ENCODE measurements at regions not wholly inside any gene's neighbourhood (a gene's known extent, or its start where the extent isn't known, plus 50 kb on each side); places are given as distances from the start of the nearest gene placed in this dataset.

DNA sequence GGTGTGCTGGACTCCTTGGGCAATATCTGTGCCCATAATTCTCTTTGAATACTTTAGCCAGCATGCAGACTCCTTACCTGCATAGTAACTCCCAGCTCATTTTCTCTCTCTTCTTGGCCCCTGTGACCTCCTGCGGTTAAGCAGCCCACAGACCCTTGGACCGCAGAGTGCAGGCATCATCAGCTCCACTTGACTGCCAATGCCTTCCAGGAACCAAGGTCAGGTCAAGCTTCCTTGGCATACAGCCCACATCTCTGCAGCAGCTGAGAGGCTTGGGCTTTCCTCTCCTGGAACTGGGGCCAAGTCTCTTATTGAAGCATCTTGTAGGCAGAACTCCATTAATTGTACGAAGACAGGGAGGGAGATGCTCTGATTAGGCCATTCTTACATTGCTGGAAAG is 130.1 kb upstream of the PIEZO2 start:
- no peak overlapping the region for H3K27ac Mint-ChIP-seq
- H3K9me3 Mint-ChIP-seq = peaks cover 4% of the 10 kb centered on the region
- no peaks in the 10 kb centered on the region for H3K4me1 Mint-ChIP-seq
- H3K36me3 Mint-ChIP-seq (ENCODE audit: low read depth) = no peaks in the 10 kb centered on the region
- H3K4me3 Mint-ChIP-seq = no peak overlapping the region
- no peak for ATAC-seq
- DNase-seq = no peak
- H3K27me3 Mint-ChIP-seq = no peaks in the 10 kb centered on the region

DNA sequence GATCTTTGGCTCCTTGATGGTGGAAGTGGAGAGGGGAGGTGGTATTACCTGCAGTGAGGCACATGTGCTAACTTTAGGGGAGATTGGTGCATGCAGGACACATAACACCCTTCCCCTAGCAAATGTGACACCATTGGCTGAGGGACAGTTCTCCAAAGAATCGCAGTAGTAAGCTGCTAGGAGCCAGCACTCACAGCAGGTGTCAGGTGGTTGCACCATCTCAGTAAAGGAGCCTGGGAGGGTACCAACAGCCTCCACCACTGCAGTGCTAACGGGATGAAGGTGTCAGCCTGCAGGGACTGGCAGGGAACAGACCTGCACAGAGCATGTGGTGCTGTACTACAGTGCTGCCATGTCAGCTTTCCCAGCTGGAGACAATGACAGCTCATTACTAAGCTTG is 127.3 kb upstream of the PIEZO2 start:
- ATAC-seq (no peak), DNase-seq (no peak)
- Mint-ChIP-seq H3K27me3 (no peaks in the 10 kb centered on the region), H3K27ac (no peak overlapping the region), H3K4me3 (no peak overlapping the region), H3K36me3 (ENCODE audit: low read depth) (no peaks in the 10 kb centered on the region), H3K4me1 (no peaks in the 10 kb centered on the region), H3K9me3 (peaks cover 4% of the 10 kb centered on the region)

DNA sequence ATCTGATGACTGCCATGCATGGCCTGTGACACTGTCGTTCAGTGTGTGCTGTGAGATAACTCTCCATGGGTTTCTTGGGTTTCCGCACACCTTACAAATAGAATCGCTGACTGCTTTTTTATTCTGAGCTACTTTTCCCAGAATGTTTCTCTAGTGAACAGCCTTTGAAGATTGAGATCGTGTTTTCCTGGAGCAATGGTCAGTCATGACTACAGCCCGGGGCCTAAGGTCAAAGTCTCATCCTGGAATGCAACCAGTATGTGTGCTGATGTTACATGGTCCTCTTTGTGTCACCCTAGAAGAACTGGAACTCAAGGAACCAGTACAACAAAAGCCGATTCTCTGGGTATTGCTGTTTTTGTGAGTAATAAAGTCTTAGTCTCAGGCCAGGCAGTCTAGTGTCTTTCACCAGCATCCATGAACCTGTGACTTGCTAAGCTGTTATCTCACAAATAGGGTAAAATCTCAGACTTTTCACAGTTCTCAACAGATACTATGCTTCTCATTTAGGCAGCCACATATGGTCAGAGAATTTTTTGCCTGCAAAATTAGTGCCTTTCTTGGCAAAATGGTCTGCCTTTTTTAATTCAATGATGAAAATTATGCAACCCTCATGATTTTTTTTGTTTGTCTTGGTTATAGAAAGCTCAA is 124.9 kb upstream of the PIEZO2 start:
- DNase-seq (no peak), ATAC-seq (no peak)
- Mint-ChIP-seq H3K4me3 (no peak overlapping the region), H3K4me1 (no peaks in the 10 kb centered on the region), H3K27ac (no peak overlapping the region), H3K36me3 (ENCODE audit: low read depth) (no peaks in the 10 kb centered on the region), H3K27me3 (no peaks in the 10 kb centered on the region), H3K9me3 (peaks cover 4% of the 10 kb centered on the region)

DNA sequence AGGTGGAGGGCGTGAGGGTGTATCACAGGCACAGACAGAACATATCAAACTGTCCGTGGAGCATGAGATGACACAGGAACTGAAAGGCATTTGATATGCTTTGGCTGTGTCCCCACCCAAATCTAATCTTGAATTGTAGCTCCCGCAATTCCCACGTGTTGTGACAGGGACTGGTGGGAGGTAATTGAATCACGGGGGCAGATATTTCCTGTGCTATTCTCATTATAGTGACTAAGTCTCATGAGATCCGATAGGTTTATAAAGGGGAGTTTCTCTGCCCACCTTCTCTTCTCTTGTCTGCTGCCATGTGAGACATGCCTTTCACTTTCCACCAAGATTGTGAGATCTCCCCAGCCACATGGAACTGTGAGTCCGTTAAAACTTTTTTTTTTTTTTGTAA is 123.1 kb upstream of the PIEZO2 start:
- ATAC-seq = no peak
- Mint-ChIP-seq H3K4me1 (no peaks in the 10 kb centered on the region), H3K27me3 (peaks cover 3% of the 10 kb centered on the region), H3K27ac (no peak overlapping the region), H3K36me3 (ENCODE audit: low read depth) (no peaks in the 10 kb centered on the region), H3K9me3 (no peaks in the 10 kb centered on the region), H3K4me3 (no peak overlapping the region)
- no peak for DNase-seq

DNA sequence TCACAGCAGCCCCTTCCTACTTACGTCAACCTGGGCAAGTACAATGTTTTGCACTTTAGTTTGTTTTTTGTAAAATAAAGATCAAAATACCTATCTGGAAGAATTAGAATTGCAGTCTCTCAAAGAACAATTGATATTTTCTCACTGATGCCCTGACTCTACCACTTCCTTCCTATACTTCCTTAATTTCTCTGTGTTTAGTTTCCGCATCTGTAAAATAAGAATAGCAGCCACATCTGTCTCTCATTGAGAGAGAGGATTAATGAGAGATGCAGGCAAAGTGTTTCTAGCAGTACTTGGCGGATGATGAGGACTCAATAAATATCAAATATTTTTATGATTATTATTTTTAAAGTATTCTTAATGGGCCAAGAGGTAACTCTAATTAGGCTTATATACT is 122.6 kb upstream of the PIEZO2 start:
- no peaks in the 10 kb centered on the region for H3K36me3 Mint-ChIP-seq (ENCODE audit: low read depth)
- DNase-seq = no peak
- H3K27me3 Mint-ChIP-seq = peaks cover 3% of the 10 kb centered on the region
- no peaks in the 10 kb centered on the region for H3K4me1 Mint-ChIP-seq
- no peak for ATAC-seq
- no peak overlapping the region for H3K4me3 Mint-ChIP-seq
- no peaks in the 10 kb centered on the region for H3K9me3 Mint-ChIP-seq
- no peak overlapping the region for H3K27ac Mint-ChIP-seq

DNA sequence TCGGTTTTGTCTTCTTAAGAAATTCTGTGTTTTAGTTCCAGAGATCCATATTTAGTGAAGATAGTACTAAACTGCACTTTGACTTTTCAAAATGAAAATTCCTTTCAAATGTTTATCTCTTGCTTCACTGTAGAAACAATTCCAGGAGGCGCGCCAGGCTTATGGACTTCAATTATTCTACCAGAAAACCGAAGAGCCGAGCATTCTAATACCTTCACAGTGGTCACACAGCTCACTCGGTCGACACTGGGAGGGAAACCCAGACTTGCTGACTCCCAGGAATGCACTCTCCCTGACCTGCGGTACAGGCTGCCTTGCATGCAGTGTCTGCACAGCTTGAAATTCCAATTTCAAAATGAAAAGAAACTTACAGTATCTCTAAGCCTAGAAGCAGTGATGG is 119.9 kb upstream of the PIEZO2 start:
- Mint-ChIP-seq H3K4me1 (no peaks in the 10 kb centered on the region), H3K27me3 (peaks cover 3% of the 10 kb centered on the region), H3K36me3 (ENCODE audit: low read depth) (peaks cover 1% of the 10 kb centered on the region), H3K4me3 (no peak overlapping the region), H3K27ac (no peak overlapping the region), H3K9me3 (peaks cover 4% of the 10 kb centered on the region)
- ATAC-seq (no peak), DNase-seq (no peak)

DNA sequence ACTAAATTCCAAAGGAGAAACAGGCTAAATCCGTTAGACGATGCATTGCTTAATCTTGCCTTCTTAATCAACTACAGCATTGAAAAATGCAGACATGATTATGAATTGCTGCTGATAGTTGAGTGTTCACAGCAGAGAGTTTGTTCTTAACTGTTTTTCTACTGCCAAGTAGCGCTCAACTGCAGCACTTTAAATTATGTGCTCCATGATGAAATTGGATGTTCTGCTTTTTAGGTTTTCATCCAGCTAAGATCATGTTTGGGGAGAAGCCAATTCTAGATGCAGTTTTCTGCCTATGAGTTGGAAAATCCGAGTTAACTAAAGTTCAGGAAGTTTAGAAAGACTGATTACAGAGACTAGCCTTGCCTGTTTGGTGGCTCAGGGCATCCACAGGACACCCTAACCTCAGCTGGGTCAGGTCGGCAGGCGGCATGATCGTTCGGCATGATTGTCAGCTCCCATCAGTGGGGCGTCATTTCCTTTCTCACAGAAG is 119.4 kb upstream of the PIEZO2 start:
- peaks cover 6% of the 10 kb centered on the region for H3K9me3 Mint-ChIP-seq

DNA sequence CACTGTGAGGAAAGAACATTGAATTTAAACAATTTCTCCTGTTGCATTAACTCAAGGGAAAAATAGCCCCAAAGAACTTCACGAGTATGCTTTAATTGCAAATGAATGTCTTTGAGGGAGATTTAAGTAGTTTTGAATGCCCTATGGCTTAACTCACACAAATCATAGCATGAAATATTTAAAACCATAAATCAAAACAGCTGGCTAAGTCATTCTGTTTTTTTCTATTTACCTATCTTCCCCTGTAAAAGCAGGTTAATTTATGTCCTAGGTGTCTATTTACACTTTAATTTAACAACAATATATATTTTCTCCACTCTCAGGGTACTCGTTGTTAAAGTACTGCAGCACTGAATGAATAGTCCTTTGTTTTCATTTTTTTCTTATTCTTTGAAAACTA is 118.8 kb upstream of the PIEZO2 start:
- no peak for DNase-seq
- H3K27me3 Mint-ChIP-seq = peaks cover 3% of the 10 kb centered on the region
- H3K27ac Mint-ChIP-seq = no peak overlapping the region
- H3K4me3 Mint-ChIP-seq = no peak overlapping the region
- ATAC-seq = no peak
- H3K9me3 Mint-ChIP-seq = peaks cover 13% of the 10 kb centered on the region
- H3K4me1 Mint-ChIP-seq = no peaks in the 10 kb centered on the region
- peaks cover 1% of the 10 kb centered on the region for H3K36me3 Mint-ChIP-seq (ENCODE audit: low read depth)

More for the DNA sequence above, 119.4 kb upstream of the PIEZO2 start:
- Mint-ChIP-seq H3K36me3 (ENCODE audit: low read depth) (peaks cover 1% of the 10 kb centered on the region), H3K4me3 (no peak overlapping the region), H3K27me3 (peaks cover 3% of the 10 kb centered on the region), H3K27ac (no peak overlapping the region), H3K4me1 (no peaks in the 10 kb centered on the region)
- no peak for DNase-seq
- no peak for ATAC-seq

DNA sequence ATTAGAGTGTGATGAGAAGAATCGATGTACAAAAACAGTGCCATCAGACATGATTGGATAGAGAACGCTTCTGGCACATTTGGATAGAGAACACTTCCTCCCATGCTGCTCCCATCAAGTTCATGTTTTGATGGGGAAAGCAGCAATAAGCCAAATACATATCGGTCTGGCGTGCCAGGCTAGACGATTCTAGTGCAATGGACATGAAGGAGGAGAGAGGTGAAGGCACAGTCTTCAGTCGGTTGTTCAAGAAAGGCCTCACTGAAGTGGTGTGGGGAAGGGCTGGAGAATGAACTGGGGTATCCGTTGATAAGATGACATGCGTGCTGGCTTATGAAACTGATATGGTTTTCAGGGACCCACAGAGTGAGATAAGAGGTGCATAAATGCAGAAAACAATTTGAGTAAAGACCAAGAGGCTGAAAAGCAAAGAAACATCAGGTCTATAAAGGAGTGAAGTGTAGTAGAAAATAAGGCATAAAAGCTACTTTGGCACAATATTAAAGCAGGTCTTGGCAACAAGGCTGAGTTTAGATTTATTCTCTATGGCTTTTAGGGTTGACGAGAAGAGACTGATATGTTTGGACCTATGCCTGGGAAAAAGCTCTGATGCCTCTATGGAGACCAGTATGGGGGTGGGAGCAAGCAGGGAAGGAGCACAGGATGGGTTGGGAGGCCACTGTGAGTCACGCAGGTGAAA is 117.6 kb upstream of the PIEZO2 start:
- Mint-ChIP-seq H3K36me3 (ENCODE audit: low read depth) (peaks cover 1% of the 10 kb centered on the region), H3K4me1 (no peaks in the 10 kb centered on the region), H3K4me3 (no peak overlapping the region), H3K9me3 (peaks cover 17% of the 10 kb centered on the region), H3K27ac (no peak overlapping the region), H3K27me3 (peaks cover 3% of the 10 kb centered on the region)
- ATAC-seq (no peak), DNase-seq (no peak)

DNA sequence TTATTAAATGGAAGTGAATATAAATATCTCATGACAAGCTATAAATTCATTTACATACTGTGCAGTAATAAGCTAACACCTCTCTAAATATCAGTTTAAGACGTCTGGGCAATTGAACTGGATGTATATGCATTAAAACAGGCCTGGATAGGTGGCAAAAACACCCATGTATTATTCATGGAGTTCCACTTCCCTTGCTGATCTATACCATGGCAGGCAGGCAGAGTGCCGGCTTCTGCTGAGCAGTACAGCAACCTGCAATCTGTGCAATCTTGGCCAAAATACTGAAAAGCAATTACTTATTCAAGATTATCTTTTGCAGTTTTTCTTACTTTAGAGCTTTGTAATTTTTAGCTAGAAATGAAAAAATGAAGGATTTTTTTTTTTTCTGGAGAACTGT is 112.1 kb upstream of the PIEZO2 start:
- Mint-ChIP-seq H3K9me3 (peaks cover 17% of the 10 kb centered on the region), H3K4me1 (no peaks in the 10 kb centered on the region), H3K27me3 (no peaks in the 10 kb centered on the region), H3K27ac (no peak overlapping the region), H3K4me3 (no peak overlapping the region), H3K36me3 (ENCODE audit: low read depth) (peaks cover 1% of the 10 kb centered on the region)
- no peak for DNase-seq
- ATAC-seq = no peak

DNA sequence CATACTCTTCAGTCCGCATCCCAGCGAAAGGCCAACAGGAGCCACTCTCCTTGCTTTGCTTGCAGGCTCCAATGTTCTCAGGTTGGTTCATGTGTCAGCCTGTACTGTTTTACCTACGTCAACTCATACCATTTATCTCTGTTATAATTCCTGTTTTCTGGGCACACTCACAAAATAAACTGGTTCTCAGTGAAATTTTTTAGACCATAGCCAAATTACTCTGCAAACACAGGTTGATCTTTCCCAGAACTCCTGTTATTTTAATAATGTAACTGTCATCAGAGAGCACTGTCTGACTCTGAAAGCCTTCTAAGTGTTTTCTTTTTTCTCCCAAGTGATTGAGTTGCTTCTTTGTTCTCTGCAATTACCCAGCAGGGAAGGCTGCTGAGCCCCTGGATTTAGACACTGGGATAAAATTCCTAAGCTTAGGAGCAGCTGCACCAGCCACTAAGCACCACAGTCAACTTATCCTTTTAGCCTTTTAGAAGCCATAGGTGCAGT is 111.6 kb upstream of the PIEZO2 start:
- no peak for ATAC-seq
- DNase-seq = no peak
- no peak overlapping the region for H3K4me3 Mint-ChIP-seq
- peaks cover 1% of the 10 kb centered on the region for H3K36me3 Mint-ChIP-seq (ENCODE audit: low read depth)
- H3K9me3 Mint-ChIP-seq = peaks cover 17% of the 10 kb centered on the region
- no peak overlapping the region for H3K27ac Mint-ChIP-seq
- no peaks in the 10 kb centered on the region for H3K27me3 Mint-ChIP-seq
- H3K4me1 Mint-ChIP-seq = no peaks in the 10 kb centered on the region

DNA sequence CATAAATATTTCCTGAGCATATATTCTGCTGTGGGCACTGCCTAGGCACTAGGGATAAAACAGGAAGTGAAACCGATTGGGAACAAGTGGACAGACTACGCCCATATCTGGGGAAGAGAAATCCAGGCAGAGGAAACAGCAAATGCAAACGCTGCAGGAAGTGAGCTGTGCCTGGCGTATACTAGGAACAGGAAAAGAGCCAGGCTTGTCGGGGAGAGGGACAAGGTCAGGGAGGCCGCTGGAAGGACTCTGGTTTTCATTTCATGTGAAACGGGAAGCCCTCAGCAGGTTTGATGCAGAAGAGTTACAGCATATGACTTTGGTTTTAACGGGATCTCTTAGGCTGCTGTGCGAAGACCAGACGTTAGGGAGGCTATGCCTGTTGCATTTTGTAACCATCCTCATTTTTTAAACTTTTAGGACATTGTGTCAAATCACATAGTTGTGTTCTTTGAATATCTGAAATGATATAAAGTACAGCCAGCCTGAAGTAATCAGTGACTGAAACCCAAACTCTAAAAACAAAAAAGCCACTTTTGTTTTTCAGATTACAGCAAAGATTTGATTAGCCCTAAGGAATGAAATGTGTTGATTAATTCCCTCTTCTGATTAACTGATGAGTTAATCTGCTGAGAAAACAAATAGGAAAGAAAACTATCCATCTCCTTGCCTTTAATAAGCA is 110.2 kb upstream of the PIEZO2 start:
- H3K27ac Mint-ChIP-seq = no peak overlapping the region
- no peaks in the 10 kb centered on the region for H3K27me3 Mint-ChIP-seq
- H3K36me3 Mint-ChIP-seq (ENCODE audit: low read depth) = no peaks in the 10 kb centered on the region
- peaks cover 12% of the 10 kb centered on the region for H3K9me3 Mint-ChIP-seq
- ATAC-seq (no peak), DNase-seq (no peak)
- H3K4me1 Mint-ChIP-seq = no peaks in the 10 kb centered on the region
- H3K4me3 Mint-ChIP-seq = no peak overlapping the region

DNA sequence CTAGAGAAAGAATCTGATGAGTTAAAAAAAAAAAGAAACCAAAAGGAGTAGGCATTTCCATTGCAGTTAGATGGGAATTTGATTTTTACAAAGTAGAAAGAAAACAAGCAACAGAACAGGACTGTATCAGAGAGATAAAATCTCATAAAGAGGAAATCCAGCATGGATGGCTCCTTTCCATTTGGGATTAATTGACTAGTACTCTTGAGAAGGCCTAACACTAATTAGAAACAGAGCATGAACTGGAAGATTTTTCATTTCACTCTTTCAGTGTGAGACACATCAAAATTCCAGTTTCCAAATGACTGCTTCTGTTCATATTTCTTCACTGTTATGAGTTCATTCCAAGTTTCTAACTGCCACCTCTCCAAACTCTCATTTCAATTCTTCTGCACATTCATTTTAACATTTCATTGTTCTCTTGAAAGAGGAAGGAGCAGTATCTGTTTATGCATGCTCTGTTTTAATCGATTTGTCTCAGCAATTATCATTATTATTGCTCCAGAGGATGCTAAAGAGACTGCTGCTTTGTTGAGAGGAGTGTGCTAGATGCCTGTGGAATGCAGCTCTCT is 108.8 kb upstream of the PIEZO2 start:
- H3K4me1 Mint-ChIP-seq = no peaks in the 10 kb centered on the region
- H3K36me3 Mint-ChIP-seq (ENCODE audit: low read depth) = no peaks in the 10 kb centered on the region
- no peaks in the 10 kb centered on the region for H3K27me3 Mint-ChIP-seq
- H3K4me3 Mint-ChIP-seq = no peak overlapping the region
- H3K27ac Mint-ChIP-seq = no peak overlapping the region
- DNase-seq = no peak
- ATAC-seq = no peak
- H3K9me3 Mint-ChIP-seq = peaks cover 4% of the 10 kb centered on the region

DNA sequence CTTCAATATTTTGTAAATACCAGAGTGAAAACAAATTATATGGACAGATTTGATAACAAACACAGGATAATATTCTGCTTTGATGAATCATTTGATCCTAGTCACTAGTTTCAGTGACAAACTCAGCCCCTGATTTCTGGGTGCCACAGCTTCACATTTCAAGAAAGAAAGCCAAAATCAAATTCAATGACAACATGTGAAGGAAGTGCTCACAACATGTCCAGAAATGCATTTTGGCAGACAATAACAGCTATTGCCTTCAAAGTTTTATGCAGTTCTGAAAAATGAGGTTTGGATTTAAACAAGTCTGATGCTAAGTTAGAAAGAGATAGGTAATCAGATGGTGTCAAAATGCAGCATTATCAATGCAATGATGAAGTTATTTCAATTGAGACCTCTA is 106.9 kb upstream of the PIEZO2 start:
- Mint-ChIP-seq H3K27me3 (peaks cover 5% of the 10 kb centered on the region), H3K27ac (no peak overlapping the region), H3K36me3 (ENCODE audit: low read depth) (no peaks in the 10 kb centered on the region), H3K9me3 (no peaks in the 10 kb centered on the region), H3K4me3 (no peak overlapping the region), H3K4me1 (no peaks in the 10 kb centered on the region)
- ATAC-seq (no peak), DNase-seq (no peak)

DNA sequence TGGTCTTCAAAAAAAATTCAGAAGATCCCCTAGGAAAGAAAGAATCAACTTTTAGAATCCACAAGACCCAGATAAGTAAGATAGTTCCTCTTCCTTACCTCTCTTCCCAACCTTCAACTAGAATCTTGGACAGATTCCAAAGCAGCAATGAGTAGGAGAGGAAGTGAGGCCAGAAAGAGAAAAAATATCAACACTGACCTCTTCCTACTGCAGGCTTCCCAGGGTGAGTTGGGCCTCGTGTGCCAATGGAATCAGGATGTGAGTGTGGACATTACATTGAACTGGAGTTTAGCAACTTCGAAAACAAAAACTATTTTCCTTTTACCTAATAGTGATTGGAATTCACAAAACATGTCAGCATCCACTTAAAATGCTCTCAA is 102.5 kb upstream of the PIEZO2 start:
- Mint-ChIP-seq H3K36me3 (ENCODE audit: low read depth) (no peaks in the 10 kb centered on the region), H3K4me3 (no peak overlapping the region), H3K27me3 (peaks cover 5% of the 10 kb centered on the region), H3K27ac (no peak overlapping the region), H3K9me3 (no peaks in the 10 kb centered on the region), H3K4me1 (no peaks in the 10 kb centered on the region)
- DNase-seq = no peak
- ATAC-seq = no peak

All from activated naive CD8-positive, alpha-beta T cell treated with anti-CD3 and anti-CD28 coated beads, Interleukin-2, amount 50 U/mL, for 24 hours (primary cell).